ENCODE measurements at regions not wholly inside any gene's neighbourhood (a gene's known extent, or its start where the extent isn't known, plus 50 kb on each side); places are given as distances from the start of the nearest gene placed in this dataset.

DNA sequence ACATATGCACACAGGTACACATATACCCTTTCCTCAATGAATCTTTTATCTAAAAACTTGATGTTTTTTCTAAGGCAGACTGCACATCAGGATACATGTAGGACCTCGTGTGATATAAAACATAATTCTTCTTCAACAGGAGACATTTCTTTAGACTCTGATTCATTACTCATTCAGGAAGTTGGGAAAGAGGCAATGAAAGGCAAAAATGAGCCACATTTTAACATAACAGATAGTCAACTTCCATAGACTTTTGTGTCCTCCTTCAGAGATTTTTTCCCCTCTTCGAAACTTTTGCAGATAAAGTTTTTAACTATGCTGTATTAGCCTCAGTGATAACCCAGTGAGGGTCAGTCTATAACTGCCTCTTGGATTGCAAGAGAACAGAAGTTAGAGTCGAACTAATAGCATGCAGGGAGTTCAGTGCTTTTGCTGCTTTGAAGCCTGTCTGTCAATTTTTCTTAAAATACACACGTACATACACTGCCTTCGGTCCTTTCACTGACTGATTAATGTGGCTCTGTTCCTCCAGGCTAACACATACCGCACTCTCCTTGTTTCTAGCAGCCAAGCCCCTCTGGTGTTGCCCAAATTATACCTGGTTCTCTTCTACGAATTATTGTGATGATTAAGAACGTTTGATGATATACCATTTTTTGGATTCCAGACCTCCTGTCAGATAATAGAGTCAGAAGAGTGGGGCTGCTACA is 562.5 kb upstream of the MAP3K7 start:
- no peak overlapping the region for H3K27ac ChIP-seq
- no peak for ATAC-seq
- no peaks in the 10 kb centered on the region for H3K27me3 ChIP-seq
- TF ChIP-seq, protein P1, sequence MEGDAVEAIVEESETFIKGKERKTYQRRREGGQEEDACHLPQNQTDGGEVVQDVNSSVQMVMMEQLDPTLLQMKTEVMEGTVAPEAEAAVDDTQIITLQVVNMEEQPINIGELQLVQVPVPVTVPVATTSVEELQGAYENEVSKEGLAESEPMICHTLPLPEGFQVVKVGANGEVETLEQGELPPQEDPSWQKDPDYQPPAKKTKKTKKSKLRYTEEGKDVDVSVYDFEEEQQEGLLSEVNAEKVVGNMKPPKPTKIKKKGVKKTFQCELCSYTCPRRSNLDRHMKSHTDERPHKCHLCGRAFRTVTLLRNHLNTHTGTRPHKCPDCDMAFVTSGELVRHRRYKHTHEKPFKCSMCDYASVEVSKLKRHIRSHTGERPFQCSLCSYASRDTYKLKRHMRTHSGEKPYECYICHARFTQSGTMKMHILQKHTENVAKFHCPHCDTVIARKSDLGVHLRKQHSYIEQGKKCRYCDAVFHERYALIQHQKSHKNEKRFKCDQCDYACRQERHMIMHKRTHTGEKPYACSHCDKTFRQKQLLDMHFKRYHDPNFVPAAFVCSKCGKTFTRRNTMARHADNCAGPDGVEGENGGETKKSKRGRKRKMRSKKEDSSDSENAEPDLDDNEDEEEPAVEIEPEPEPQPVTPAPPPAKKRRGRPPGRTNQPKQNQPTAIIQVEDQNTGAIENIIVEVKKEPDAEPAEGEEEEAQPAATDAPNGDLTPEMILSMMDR (IDR thresholded peaks at IDR 0.05) = no peak
- no peaks in the 10 kb centered on the region for H3K36me3 ChIP-seq
- no peak for DNase-seq
- no peak overlapping the region for H3K4me3 ChIP-seq
- H3K4me1 ChIP-seq = no peaks in the 10 kb centered on the region
- H3K9me3 ChIP-seq = no peaks in the 10 kb centered on the region
- intact Hi-C loops (cut with DNase I) = no loop called here

DNA sequence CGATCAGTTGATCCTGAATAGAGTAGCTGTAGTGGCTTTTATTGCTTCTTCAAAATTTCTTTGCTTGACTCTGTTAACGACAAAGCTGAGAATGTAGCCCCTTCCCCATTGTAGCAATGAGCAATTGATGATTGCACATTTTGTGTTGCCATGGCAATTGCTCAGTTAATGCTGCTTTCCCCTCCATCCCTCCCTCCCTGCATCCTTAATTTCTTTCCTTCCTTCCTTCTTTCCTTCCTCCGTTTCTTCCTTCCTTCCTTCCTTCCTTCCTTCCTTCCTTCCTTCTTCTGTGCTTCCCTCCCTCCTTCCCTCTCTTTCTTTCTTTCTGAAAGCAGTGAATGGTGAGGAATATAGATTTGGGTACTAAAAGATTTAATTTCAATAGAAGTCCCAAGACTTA is 557.3 kb upstream of the MAP3K7 start:
- Histone ChIP-seq H3K27ac (no peak overlapping the region), H3K9me3 (no peaks in the 10 kb centered on the region), H3K4me3 (no peak overlapping the region), H3K27me3 (no peaks in the 10 kb centered on the region), H3K36me3 (no peaks in the 10 kb centered on the region), H3K4me1 (no peaks in the 10 kb centered on the region)
- intact Hi-C loops (cut with DNase I) = no loop called here
- TF ChIP-seq, protein P1 (IDR thresholded peaks at IDR 0.05) = no peak
- DNase-seq (no peak), ATAC-seq (no peak)

DNA sequence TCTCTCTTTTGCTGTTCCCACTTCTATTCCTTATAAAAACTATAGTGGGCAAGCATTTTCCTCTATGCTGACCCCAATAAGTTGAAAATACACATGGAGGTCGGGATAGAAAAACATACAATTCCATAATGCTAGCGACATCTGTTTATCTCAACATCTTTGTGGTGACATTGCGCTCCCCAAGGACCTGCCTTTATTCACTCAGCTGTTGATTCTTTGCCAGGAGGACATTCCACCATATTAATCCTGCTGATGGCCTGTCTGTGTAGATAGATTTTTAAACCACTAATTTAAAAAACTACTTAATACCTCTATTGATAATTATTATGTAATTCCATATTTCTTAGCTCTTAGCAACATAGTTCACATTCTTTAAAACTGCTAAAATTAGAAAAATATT is 555.3 kb upstream of the MAP3K7 start:
- Histone ChIP-seq H3K4me3 (no peak overlapping the region), H3K27ac (no peak overlapping the region), H3K9me3 (no peaks in the 10 kb centered on the region), H3K4me1 (no peaks in the 10 kb centered on the region), H3K27me3 (no peaks in the 10 kb centered on the region), H3K36me3 (no peaks in the 10 kb centered on the region)
- TF ChIP-seq, protein P1 (IDR thresholded peaks at IDR 0.05) = no peak
- intact Hi-C loops (cut with DNase I) = no loop called here
- ATAC-seq (no peak), DNase-seq (no peak)

DNA sequence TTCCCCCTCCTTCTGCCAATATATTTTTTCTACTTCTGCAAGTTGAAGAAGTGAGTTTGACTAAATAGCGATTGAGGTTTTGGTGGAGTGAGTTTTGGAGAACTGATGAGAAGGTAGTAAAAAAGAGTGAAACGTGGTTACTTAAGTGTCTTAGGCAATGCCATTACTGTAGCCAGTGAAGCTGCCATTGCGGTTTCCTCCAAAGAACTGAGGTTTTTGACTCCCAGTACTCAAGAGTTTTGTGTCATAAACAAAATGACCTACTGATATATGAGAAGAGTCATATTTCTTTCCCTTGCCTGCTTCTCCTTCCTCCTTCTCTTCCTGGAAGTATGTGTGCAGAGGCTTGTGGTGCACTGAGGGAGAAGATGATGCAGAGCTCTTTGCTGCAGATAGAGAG is 554.5 kb upstream of the MAP3K7 start:
- intact Hi-C loops (cut with DNase I) = no loop called here
- no peak overlapping the region for H3K4me3 ChIP-seq
- TF ChIP-seq, protein P1 (IDR thresholded peaks at IDR 0.05) = no peak
- no peaks in the 10 kb centered on the region for H3K9me3 ChIP-seq
- H3K36me3 ChIP-seq = no peaks in the 10 kb centered on the region
- ATAC-seq = no peak
- DNase-seq = no peak
- no peaks in the 10 kb centered on the region for H3K4me1 ChIP-seq
- H3K27ac ChIP-seq = no peak overlapping the region
- H3K27me3 ChIP-seq = no peaks in the 10 kb centered on the region

DNA sequence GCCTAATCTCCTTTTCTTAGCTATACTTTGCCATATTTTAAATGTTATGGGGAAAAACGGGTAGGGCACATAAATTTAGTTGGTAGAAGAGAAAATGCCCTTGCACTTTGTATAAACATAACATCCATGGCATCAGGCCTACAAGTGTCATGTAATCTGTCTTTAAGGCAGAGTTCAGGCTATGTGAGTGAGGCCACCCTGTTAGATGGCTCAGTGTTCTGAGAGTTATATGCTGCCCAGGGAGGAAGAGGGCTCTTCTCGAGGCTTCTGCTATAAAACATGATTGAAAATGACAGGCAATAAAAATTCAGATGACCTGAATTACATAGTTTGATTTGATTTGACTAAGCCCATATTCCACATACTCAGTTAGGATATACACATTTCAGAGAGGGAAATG is 553.6 kb upstream of the MAP3K7 start:
- no peak overlapping the region for H3K27ac ChIP-seq
- no peaks in the 10 kb centered on the region for H3K27me3 ChIP-seq
- H3K4me1 ChIP-seq = no peaks in the 10 kb centered on the region
- ATAC-seq (no peak), DNase-seq (no peak)
- H3K36me3 ChIP-seq = no peaks in the 10 kb centered on the region
- TF ChIP-seq, protein P1 (IDR thresholded peaks at IDR 0.05) = no peak
- no peak overlapping the region for H3K4me3 ChIP-seq
- no peaks in the 10 kb centered on the region for H3K9me3 ChIP-seq
- intact Hi-C loops (cut with DNase I) = no loop called here

DNA sequence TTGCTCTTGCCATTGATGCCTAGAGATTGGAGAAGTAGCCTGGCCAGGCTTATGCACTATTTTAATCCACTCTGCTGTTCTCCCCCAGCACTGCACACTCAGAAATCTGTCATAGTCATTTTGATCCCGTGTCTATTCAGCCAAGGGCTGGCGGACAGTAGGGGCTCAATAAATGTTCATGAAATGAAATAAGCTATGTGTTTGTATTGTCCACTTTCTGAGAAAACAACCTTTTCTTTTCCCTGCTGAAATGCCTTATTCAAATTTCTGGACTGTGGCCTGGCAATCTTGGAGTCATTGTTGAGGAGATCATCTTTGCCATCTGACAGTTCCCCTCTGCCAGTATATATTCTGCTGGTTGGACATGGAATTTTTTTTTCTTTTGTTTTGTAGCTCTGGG is 550.4 kb upstream of the MAP3K7 start:
- Histone ChIP-seq H3K9me3 (no peaks in the 10 kb centered on the region), H3K27me3 (no peaks in the 10 kb centered on the region), H3K27ac (no peak overlapping the region), H3K4me1 (no peaks in the 10 kb centered on the region), H3K36me3 (no peaks in the 10 kb centered on the region), H3K4me3 (no peak overlapping the region)
- no peak for ATAC-seq
- intact Hi-C loops (cut with DNase I) = no loop called here
- DNase-seq = no peak
- TF ChIP-seq, protein P1 (IDR thresholded peaks at IDR 0.05) = no peak

Measured in upper lobe of right lung (tissue), 1 donor.